Stomach (tissue), 8 donors: ENCODE measurements at regions not wholly inside any gene's neighbourhood (a gene's known extent, or its start where the extent isn't known, plus 50 kb on each side); places are given as distances from the start of the nearest gene placed in this dataset.

Source experiments
- DNase-seq, 2 donors: peaks; one replicate each; pipeline versions ENCODE4 v3.0.0 to v3.0.0-alpha.2; 2013 to 2019
- H3K27ac ChIP-seq, 5 donors: fragments of 200-600 bp in 4 of 5; sonication (generic) in 4 of 5; one replicate each; pipeline ENCODE4 v1.5.1; 2013 to 2019; ENCODE audit warnings: mild to moderate bottlenecking in 1 of 5, moderate library complexity in 1 of 5
- H3K27me3 ChIP-seq, 3 donors: fragments of 200-600 bp; sonication (generic); one replicate each; pipeline ENCODE4 v1.5.1; 2017 to 2019; ENCODE audit warnings: mixed run types in 1 of 3
- H3K36me3 ChIP-seq, 4 donors: fragments of 200-600 bp; sonication (generic); 1 replicate in 3 of 4; 2 replicates in 1 of 4; pipeline ENCODE4 v1.5.1; 2016 to 2019
- H3K4me1 ChIP-seq, 4 donors: fragments of 200-600 bp; sonication (generic); one replicate each; pipeline ENCODE4 v1.5.1; 2016 to 2019
- H3K4me3 ChIP-seq, 4 donors: fragments of 200-600 bp; sonication (generic) in 3 of 4; one replicate each; pipeline ENCODE4 v1.5.1; 2016 to 2019; ENCODE audit warnings: mild to moderate bottlenecking in 1 of 4
- H3K9me3 ChIP-seq, 4 donors: fragments of 200-600 bp; sonication (generic); one replicate each; pipeline ENCODE4 v1.5.1; 2016 to 2019
- CTCF ChIP-seq, 7 experiments: fragments of 450-650 bp in 4 of 7; fragments of 200-600 bp in 3 of 7; sonication (generic) in 3 of 7; IDR thresholded peaks; one replicate each; pipeline ENCODE4 v1.5.1; 2016 to 2019; ENCODE audit warnings: antibody characterized with exemption in 7 of 7, control low read depth in 2 of 7, mild to moderate bottlenecking in 1 of 7
- EP300 ChIP-seq: sonication (generic); formaldehyde crosslinking; IDR thresholded peaks from one replicate; pipeline ENCODE4 v1.6.1; 2017; ENCODE audit warnings: antibody characterized with exemption
- POLR2A ChIP-seq, 4 donors: fragments of 450-650 bp; IDR thresholded peaks; one replicate each; pipeline ENCODE4 v1.6.1; 2016; ENCODE audit warnings: antibody characterized with exemption in 4 of 4, control low read depth in 2 of 4, mild to moderate bottlenecking in 1 of 4, moderate library complexity in 1 of 4
- POLR2AphosphoS5 ChIP-seq, 3 donors: sonication (generic); formaldehyde crosslinking; IDR thresholded peaks; one replicate each; pipeline ENCODE4 v1.6.1; 2016; ENCODE audit warnings: antibody characterized with exemption in 3 of 3
- WGBS, 5 donors: extraction: QIAGEN DNeasy Blood & Tissue Kit in 3 of 5; methylation state at CpG; one replicate each; pipeline versions ENCODE4 v1.1.5 to v1.1.7; 2013 to 2018; 5-methylcytosine and 5-hydroxymethylcytosine counted together
- intact Hi-C: fragments of 100-400 bp; cut with DNase I; formaldehyde crosslinking; loops from one replicate; pipeline ENCODE4 v1.15.1; 2023; ENCODE audit warnings: low total_unique reads
- donor health status: healthy with polysubstance abuse.
- donor health status: Bipolar disorder and iron deficiency.
- donor health status: healthy.

GRCh38 chr4:124025428-124025827 is 628.8 kb downstream of the SPRY1 start:
- intact Hi-C loops = no loop called here
- H3K9me3 ChIP-seq = no peaks in the 10 kb centered on the region
- no peaks in the 10 kb centered on the region for H3K36me3 ChIP-seq
- peaks cover 0 to 16% (median 7%) of the 10 kb centered on the region in 4 donors for H3K4me1 ChIP-seq
- DNase-seq = no peak
- TF ChIP-seq EP300 = no peak
- no peak for TF ChIP-seq CTCF (IDR thresholded peaks at IDR 0.05)
- no peak for TF ChIP-seq POLR2AphosphoS5 (IDR thresholded peaks at IDR 0.05)
- no peak for TF ChIP-seq POLR2A (IDR thresholded peaks at IDR 0.05)
- no peak overlapping the region for H3K27ac ChIP-seq
- H3K4me3 ChIP-seq = no peak overlapping the region
- WGBS, 5 donors = 36 to 77% (median 68%) methylated on average over 9 of the region's 9 CpGs
- no peaks in the 10 kb centered on the region for H3K27me3 ChIP-seq

GRCh38 chr4:124028182-124028581 is 631.6 kb downstream of the SPRY1 start:
- intact Hi-C loops = no loop called here
- H3K9me3 ChIP-seq = no peaks in the 10 kb centered on the region
- peak in 1 of 2 donors; percentile 85 for DNase-seq
- TF ChIP-seq POLR2AphosphoS5 (IDR thresholded peaks at IDR 0.05) (peak in 2 of 3 donors; percentile 21 to 39), CTCF (IDR thresholded peaks at IDR 0.05) (no peak), EP300 (no peak), POLR2A (IDR thresholded peaks at IDR 0.05) (no peak)
- H3K27ac ChIP-seq = peak overlapping the region in 4 of 5 donors; percentile 12 to 64 (median 38)
- no peaks in the 10 kb centered on the region for H3K27me3 ChIP-seq
- 24 to 49% (median 37%) methylated on average over 4 of the region's 4 CpGs for WGBS, 5 donors
- H3K4me1 ChIP-seq = peaks cover 0 to 34% (median 7%) of the 10 kb centered on the region in 4 donors
- H3K4me3 ChIP-seq = no peak overlapping the region
- H3K36me3 ChIP-seq = no peaks in the 10 kb centered on the region

GRCh38 chr4:124030147-124030546 is 633.6 kb downstream of the SPRY1 start:
- intact Hi-C loops = no loop called here
- Histone ChIP-seq H3K36me3 (no peaks in the 10 kb centered on the region), H3K4me3 (no peak overlapping the region), H3K9me3 (no peaks in the 10 kb centered on the region), H3K27ac (peak overlapping the region in 3 of 5 donors; percentile 27 to 61 (median 52)), H3K27me3 (no peaks in the 10 kb centered on the region), H3K4me1 (peaks cover 0 to 34% (median 7%) of the 10 kb centered on the region in 4 donors)
- no peak for TF ChIP-seq POLR2A (IDR thresholded peaks at IDR 0.05)
- TF ChIP-seq POLR2AphosphoS5 (IDR thresholded peaks at IDR 0.05) = no peak
- no peak for TF ChIP-seq EP300
- TF ChIP-seq CTCF (IDR thresholded peaks at IDR 0.05) = no peak
- peak in 1 of 2 donors; percentile 44 for DNase-seq
- 32 to 61% (median 43%) methylated on average over 2 of the region's 2 CpGs for WGBS, 5 donors

- Histone ChIP-seq H3K4me1 (peaks cover 0 to 44% (median 6%) of the 10 kb centered on the region in 4 donors), H3K4me3 (no peak overlapping the region), H3K9me3 (no peaks in the 10 kb centered on the region), H3K27me3 (no peaks in the 10 kb centered on the region), H3K36me3 (no peaks in the 10 kb centered on the region), H3K27ac (no peak overlapping the region)
- 50 to 68% (median 58%) methylated on average over 1 of the region's 1 CpG for WGBS, 5 donors
- no peak for TF ChIP-seq CTCF (IDR thresholded peaks at IDR 0.05)
- no peak for TF ChIP-seq POLR2AphosphoS5 (IDR thresholded peaks at IDR 0.05)
- no peak for TF ChIP-seq EP300
- TF ChIP-seq POLR2A (IDR thresholded peaks at IDR 0.05) = no peak
- peak in 1 of 2 donors; percentile 45 for DNase-seq
- intact Hi-C loops = no loop called here
Observed at GRCh38 chr4:124032035-124032434, 635.4 kb downstream of the SPRY1 start.
